ENCODE measurements at regions not wholly inside any gene's neighbourhood (a gene's known extent, or its start where the extent isn't known, plus 50 kb on each side); places are given as distances from the start of the nearest gene placed in this dataset.

DNA sequence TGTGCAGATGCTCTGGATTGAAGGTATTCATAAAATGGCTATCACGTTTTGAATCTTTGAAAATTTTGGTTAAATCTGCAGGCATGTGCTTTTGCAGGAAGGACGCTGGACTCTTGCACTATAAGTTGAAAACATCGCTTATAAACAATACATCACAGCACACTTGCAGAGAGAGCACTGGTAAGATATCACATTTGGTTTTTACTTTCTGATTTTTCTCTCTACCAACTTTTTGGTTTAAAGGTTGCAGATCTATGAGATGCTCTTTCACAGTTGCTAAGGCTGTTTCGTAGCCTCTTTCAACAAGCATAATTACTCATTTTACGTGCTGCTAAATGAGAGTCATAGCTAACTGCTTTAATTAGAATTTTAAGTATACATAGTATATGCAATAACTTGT, 724.4 kb upstream of the ARRDC4 start:
- no peak overlapping the region for H3K4me3 ChIP-seq
- no peak overlapping the region for H3K27ac ChIP-seq
- H3K4me1 ChIP-seq, result no peaks in the 10 kb centered on the region
- peaks cover 0 to 3% (median 0%) of the 10 kb centered on the region in 3 donors for H3K9me3 ChIP-seq
- H3K27me3 ChIP-seq, result no peaks in the 10 kb centered on the region
- intact Hi-C loops (cut with DNase I; ENCODE audit: low total_unique reads) (loop anchor here (5.0 kb wide), 1 partner anchor 1979 kb away; no protein-coding TSS in a partner anchor), in situ Hi-C loops (cut with MboI; ENCODE audit: low sequenced_read_pairs in 4 of 4) (loop anchor here in 2 of 4 donors (25.0 kb wide), 1 partner anchor 1974 kb away; no protein-coding TSS in a partner anchor)
- TF ChIP-seq, protein P1, sequence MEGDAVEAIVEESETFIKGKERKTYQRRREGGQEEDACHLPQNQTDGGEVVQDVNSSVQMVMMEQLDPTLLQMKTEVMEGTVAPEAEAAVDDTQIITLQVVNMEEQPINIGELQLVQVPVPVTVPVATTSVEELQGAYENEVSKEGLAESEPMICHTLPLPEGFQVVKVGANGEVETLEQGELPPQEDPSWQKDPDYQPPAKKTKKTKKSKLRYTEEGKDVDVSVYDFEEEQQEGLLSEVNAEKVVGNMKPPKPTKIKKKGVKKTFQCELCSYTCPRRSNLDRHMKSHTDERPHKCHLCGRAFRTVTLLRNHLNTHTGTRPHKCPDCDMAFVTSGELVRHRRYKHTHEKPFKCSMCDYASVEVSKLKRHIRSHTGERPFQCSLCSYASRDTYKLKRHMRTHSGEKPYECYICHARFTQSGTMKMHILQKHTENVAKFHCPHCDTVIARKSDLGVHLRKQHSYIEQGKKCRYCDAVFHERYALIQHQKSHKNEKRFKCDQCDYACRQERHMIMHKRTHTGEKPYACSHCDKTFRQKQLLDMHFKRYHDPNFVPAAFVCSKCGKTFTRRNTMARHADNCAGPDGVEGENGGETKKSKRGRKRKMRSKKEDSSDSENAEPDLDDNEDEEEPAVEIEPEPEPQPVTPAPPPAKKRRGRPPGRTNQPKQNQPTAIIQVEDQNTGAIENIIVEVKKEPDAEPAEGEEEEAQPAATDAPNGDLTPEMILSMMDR (IDR thresholded peaks at IDR 0.05 in 4 of 5, conservative IDR thresholded peaks at IDR 0.05 in 1 of 5), result no peak
- TF ChIP-seq POLR2A (IDR thresholded peaks at IDR 0.05), result no peak
- DNase-seq, result no peak
- no peak for ATAC-seq
- no peaks in the 10 kb centered on the region for H3K36me3 ChIP-seq

DNA sequence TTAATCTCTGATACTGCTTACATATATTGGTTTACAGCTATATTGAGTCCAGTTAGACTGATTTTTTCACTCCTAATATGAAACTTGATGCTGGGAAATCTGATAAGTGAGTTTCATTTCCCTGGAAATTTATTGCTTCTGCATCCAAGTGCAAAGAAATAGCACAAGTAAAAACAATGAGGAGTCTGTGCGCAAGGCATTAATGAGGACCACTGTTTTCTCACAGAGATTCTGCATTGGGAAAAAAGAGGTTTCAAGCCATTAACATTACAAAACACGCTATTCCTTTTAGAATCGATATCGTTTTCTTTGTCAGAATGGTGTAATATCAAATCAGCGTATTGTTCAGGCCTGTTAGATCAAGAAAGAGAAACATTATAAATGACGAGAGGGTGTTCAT, 723.3 kb upstream of the ARRDC4 start:
- no peak overlapping the region for H3K27ac ChIP-seq
- no peak for TF ChIP-seq POLR2A (IDR thresholded peaks at IDR 0.05)
- TF ChIP-seq, protein P1 (IDR thresholded peaks at IDR 0.05 in 4 of 5, conservative IDR thresholded peaks at IDR 0.05 in 1 of 5), result no peak
- peaks cover 0 to 3% (median 0%) of the 10 kb centered on the region in 3 donors for H3K9me3 ChIP-seq
- H3K36me3 ChIP-seq, result no peaks in the 10 kb centered on the region
- no peaks in the 10 kb centered on the region for H3K4me1 ChIP-seq
- ATAC-seq (no peak), DNase-seq (no peak)
- in situ Hi-C loops (cut with MboI; ENCODE audit: low sequenced_read_pairs in 4 of 4), result loop anchor here in 2 of 4 donors (25.0 kb wide), 1 partner anchor 1975 kb away; no protein-coding TSS in a partner anchor
- H3K27me3 ChIP-seq, result no peaks in the 10 kb centered on the region
- intact Hi-C loops (cut with DNase I; ENCODE audit: low total_unique reads), result loop anchor here (5.0 kb wide), 1 partner anchor 1980 kb away; no protein-coding TSS in a partner anchor
- H3K4me3 ChIP-seq, result no peak overlapping the region

DNA sequence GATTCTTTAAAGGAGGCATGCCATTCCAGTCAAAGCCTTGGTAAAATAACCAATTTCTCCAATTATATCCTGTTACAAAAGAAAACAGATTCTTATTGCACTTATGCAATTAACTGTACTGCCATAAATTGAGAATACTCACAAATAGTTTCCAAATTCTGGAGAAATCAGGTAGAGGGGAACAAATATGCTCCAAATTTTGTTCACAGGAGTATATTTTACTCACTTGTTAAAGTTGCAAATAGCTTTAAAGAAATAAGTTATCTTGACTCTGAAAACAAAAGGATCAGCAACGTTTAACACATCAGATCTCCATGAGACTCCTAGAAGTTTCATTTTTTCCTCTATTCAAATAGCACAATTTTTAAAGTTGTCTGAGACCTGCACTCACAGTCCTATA, 712.1 kb upstream of the ARRDC4 start:
- no peaks in the 10 kb centered on the region for H3K4me1 ChIP-seq
- no peaks in the 10 kb centered on the region for H3K27me3 ChIP-seq
- no peak overlapping the region for H3K4me3 ChIP-seq
- no peaks in the 10 kb centered on the region for H3K36me3 ChIP-seq
- no peaks in the 10 kb centered on the region for H3K9me3 ChIP-seq
- no peak for ATAC-seq
- TF ChIP-seq, protein P1 (IDR thresholded peaks at IDR 0.05 in 4 of 5, conservative IDR thresholded peaks at IDR 0.05 in 1 of 5), result no peak
- no peak for TF ChIP-seq POLR2A (IDR thresholded peaks at IDR 0.05)
- H3K27ac ChIP-seq, result no peak overlapping the region
- in situ Hi-C loops (cut with MboI; ENCODE audit: low sequenced_read_pairs in 4 of 4), result loop anchor here in 2 of 4 donors (25.0 kb wide), 1 partner anchor 1986 kb away; no protein-coding TSS in a partner anchor
- no peak for DNase-seq
- intact Hi-C loops (cut with DNase I; ENCODE audit: low total_unique reads), result no loop called here

DNA sequence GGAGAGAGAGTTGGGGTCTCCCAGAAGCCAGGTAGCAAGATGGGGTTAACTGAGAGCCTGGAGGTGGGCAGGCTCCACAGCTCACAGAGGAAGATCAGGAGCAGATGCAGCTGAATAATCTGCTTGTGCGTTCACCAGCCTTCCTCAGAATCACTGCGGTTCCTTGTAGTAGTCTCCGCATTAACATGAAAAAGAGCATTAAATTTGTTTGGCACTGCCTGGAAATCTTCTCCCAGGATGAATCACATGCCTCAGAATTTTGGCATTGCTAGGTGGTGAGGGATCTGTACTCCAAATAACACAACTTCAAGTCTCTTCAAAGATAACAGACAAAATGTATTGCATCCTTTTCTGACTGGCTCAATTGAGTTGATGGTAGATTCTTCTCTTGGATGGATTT, 700.6 kb upstream of the ARRDC4 start:
- ATAC-seq (no peak), DNase-seq (no peak)
- no peak overlapping the region for H3K27ac ChIP-seq
- TF ChIP-seq POLR2A (IDR thresholded peaks at IDR 0.05), result no peak
- TF ChIP-seq, protein P1 (IDR thresholded peaks at IDR 0.05 in 4 of 5, conservative IDR thresholded peaks at IDR 0.05 in 1 of 5), result no peak
- H3K4me1 ChIP-seq, result no peaks in the 10 kb centered on the region
- no peaks in the 10 kb centered on the region for H3K27me3 ChIP-seq
- in situ Hi-C loops (cut with MboI; ENCODE audit: low sequenced_read_pairs in 4 of 4) (no loop called here), intact Hi-C loops (cut with DNase I; ENCODE audit: low total_unique reads) (no loop called here)
- H3K4me3 ChIP-seq, result no peak overlapping the region
- no peaks in the 10 kb centered on the region for H3K36me3 ChIP-seq
- no peaks in the 10 kb centered on the region for H3K9me3 ChIP-seq

DNA sequence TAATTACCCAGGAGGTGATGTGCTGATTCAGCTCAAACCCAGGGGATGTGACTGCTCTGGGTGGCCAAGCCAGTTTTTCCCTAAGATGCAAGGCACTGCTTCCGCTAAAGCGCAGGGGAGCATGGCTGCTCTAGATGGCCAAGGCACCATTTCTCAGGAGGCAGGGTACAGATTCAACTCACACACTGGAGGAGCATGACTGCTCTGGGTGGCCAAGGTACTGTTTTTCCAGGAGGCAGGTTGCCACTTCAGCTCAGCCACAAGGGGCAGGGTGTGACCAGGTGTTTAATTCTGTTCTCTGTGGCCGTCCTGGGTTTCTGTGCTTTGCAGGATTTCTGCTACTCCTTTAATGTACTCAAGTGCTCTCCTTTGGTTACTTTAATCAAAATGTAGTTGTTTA, 659.3 kb upstream of the ARRDC4 start:
- intact Hi-C loops (cut with DNase I; ENCODE audit: low total_unique reads) (no loop called here), in situ Hi-C loops (cut with MboI; ENCODE audit: low sequenced_read_pairs in 4 of 4) (no loop called here)
- no peak for TF ChIP-seq POLR2A (IDR thresholded peaks at IDR 0.05)
- TF ChIP-seq, protein P1 (IDR thresholded peaks at IDR 0.05 in 4 of 5, conservative IDR thresholded peaks at IDR 0.05 in 1 of 5), result no peak
- Histone ChIP-seq H3K4me1 (no peaks in the 10 kb centered on the region), H3K9me3 (no peaks in the 10 kb centered on the region), H3K27me3 (no peaks in the 10 kb centered on the region), H3K36me3 (no peaks in the 10 kb centered on the region), H3K4me3 (no peak overlapping the region), H3K27ac (no peak overlapping the region)
- DNase-seq, result no peak
- no peak for ATAC-seq

Data from gastrocnemius medialis (tissue), 4 donors.